H1 (cell line): ENCODE measurements at regions not wholly inside any gene's neighbourhood (a gene's known extent, or its start where the extent isn't known, plus 50 kb on each side); places are given as distances from the start of the nearest gene placed in this dataset.
"Not testable (repeated sequence)": the region's sequence is repeated elsewhere in the genome, so short reads cannot be mapped to it uniquely, and the experiment has no call there.

Source experiments
- CTCF ChIA-PET: fragments of 300-600 bp; sonication (Branson Sonifier 250); formaldehyde crosslinking; loops from one replicate; lab custom pipeline; 2021; ENCODE audit not compliant: partially characterized antibody; lab: Charles Lee
- POLR2A ChIA-PET: fragments of 300-600 bp; sonication (Branson Sonifier 250); formaldehyde crosslinking; loops from one replicate; lab custom pipeline; 2021; ENCODE audit warnings: inconsistent platforms; ENCODE audit not compliant: partially characterized antibody; lab: Charles Lee
- DNase-seq, 2 experiments: peaks; one replicate each; pipeline versions ENCODE4 v3.0.0 to v3.0.0-alpha.2; 2010 to 2022; ENCODE audit warnings: low spot score in 2 of 2, low read depth in 1 of 2, mixed read lengths in 1 of 2
- FAIRE-seq: peaks from 2 replicates; lab custom pipeline; 2011; peaks lifted over from hg19 to GRCh38; lab: Jason Lieb, UNC
- H2AFZ ChIP-seq: 2 replicates; pipeline ENCODE4 v1.8.1; 2012; ENCODE audit warnings: low read length, inconsistent platforms
- H2AK5ac ChIP-seq: 2 replicates; pipeline ENCODE4 v1.6.1; 2013; ENCODE audit warnings: low read depth, low read length
- H2BK120ac ChIP-seq: replicated peaks from 2 replicates; pipeline ENCODE3; 2013; ENCODE audit warnings: low read depth, low read length, inconsistent platforms
- H2BK12ac ChIP-seq: 2 replicates; pipeline ENCODE4 v1.6.1; 2013; ENCODE audit warnings: low read depth, low read length
- H2BK15ac ChIP-seq: 2 replicates; pipeline ENCODE4 v1.6.1; 2013; ENCODE audit warnings: low read length
- H2BK20ac ChIP-seq: 2 replicates; pipeline ENCODE4 v1.6.1; 2013; ENCODE audit warnings: low read length
- H2BK5ac ChIP-seq: 2 replicates; pipeline ENCODE4 v1.6.1; 2013; ENCODE audit warnings: low read depth, low read length
- H3K14ac ChIP-seq: 2 replicates; pipeline ENCODE4 v1.6.1; 2013; ENCODE audit warnings: inconsistent platforms; ENCODE audit not compliant: insufficient read length
- H3K18ac ChIP-seq: 2 replicates; pipeline ENCODE4 v1.6.1; 2013; ENCODE audit warnings: low read length; ENCODE audit errors: extremely low read depth
- H3K23ac ChIP-seq: 2 replicates; pipeline ENCODE4 v1.6.1; 2013; ENCODE audit warnings: inconsistent platforms; ENCODE audit not compliant: insufficient read length
- H3K23me2 ChIP-seq: 2 replicates; pipeline ENCODE4 v1.6.1; 2013; ENCODE audit warnings: low read depth, low read length
- H3K27ac ChIP-seq: 2 replicates; pipeline ENCODE4 v1.6.1; 2011; ENCODE audit warnings: low read depth, low read length, inconsistent platforms
- H3K27me3 ChIP-seq, 4 experiments: replicated peaks in 1 of 4; 1 replicate in 1 of 4; 2 replicates in 3 of 4; pipeline versions ENCODE4 v1.6.1 to v1.8.1; 2011 to 2013; ENCODE audit warnings: low read length in 3 of 4, mild to moderate bottlenecking in 3 of 4, inconsistent platforms in 2 of 4, mixed read lengths in 2 of 4, moderate library complexity in 1 of 4; ENCODE audit not compliant: control insufficient read depth in 3 of 4, insufficient read depth in 3 of 4; ENCODE audit errors: extremely low read depth in 1 of 4
- H3K36me3 ChIP-seq, 4 experiments: 2 replicates each; pipeline versions ENCODE4 v1.6.1 to v1.8.1; 2011 to 2013; ENCODE audit warnings: mild to moderate bottlenecking in 4 of 4, low read length in 3 of 4, moderate library complexity in 2 of 4, control low read depth in 1 of 4, inconsistent platforms in 1 of 4; ENCODE audit not compliant: insufficient read depth in 4 of 4, control insufficient read depth in 2 of 4
- H3K4ac ChIP-seq: replicated peaks from 2 replicates; pipeline ENCODE3; 2013; ENCODE audit warnings: low read length, low read depth, mixed read lengths, inconsistent platforms; ENCODE audit not compliant: insufficient read length
- H3K4me1 ChIP-seq, 4 experiments: replicated peaks in 1 of 4; 1 replicate in 1 of 4; 2 replicates in 3 of 4; pipeline versions ENCODE4 v1.6.1 to v1.8.1; 2011 to 2013; ENCODE audit warnings: low read length in 3 of 4, inconsistent platforms in 2 of 4, mixed read lengths in 1 of 4; ENCODE audit not compliant: insufficient read depth in 4 of 4, control insufficient read depth in 3 of 4
- H3K4me2 ChIP-seq, 2 experiments: 2 replicates each; pipeline versions ENCODE4 v1.6.1 to v1.8.1; 2011 to 2013; ENCODE audit warnings: low read depth in 2 of 2, low read length in 2 of 2, control low read depth in 1 of 2, inconsistent platforms in 1 of 2, mild to moderate bottlenecking in 1 of 2; ENCODE audit not compliant: insufficient read depth in 1 of 2
- H3K4me3 ChIP-seq, 4 experiments: fragments of 200-600, 300-600 bp in 1 of 4; sonication (generic), shearing (Covaris generic), sonication (Bioruptor Twin) in 1 of 4; 2 replicates each; pipeline versions ENCODE4 v1.5.1 to v1.8.1; 2011 to 2016; ENCODE audit warnings: low read length in 4 of 4, low read depth in 3 of 4, control low read depth in 2 of 4, inconsistent platforms in 2 of 4, mild to moderate bottlenecking in 2 of 4, mixed read lengths in 1 of 4, moderate library complexity in 1 of 4; ENCODE audit not compliant: insufficient read depth in 2 of 4; ENCODE audit errors: extremely low read depth in 1 of 4
- H3K56ac ChIP-seq: replicated peaks from 2 replicates; pipeline ENCODE3; 2013; ENCODE audit warnings: low read depth, mild to moderate bottlenecking, mixed read lengths, low read length, inconsistent platforms; ENCODE audit not compliant: insufficient read length
- H3K79me1 ChIP-seq: 2 replicates; pipeline ENCODE4 v1.6.1; 2013; ENCODE audit warnings: low read depth, low read length, control low read depth
- H3K79me2 ChIP-seq, 2 experiments: 2 replicates each; pipeline versions ENCODE4 v1.6.1 to v1.8.1; 2012 to 2013; ENCODE audit warnings: low read length in 2 of 2, mild to moderate bottlenecking in 2 of 2, inconsistent platforms in 1 of 2; ENCODE audit not compliant: insufficient read depth in 2 of 2, control insufficient read depth in 1 of 2
- H3K9ac ChIP-seq, 4 experiments: replicated peaks in 1 of 4; 1 replicate in 1 of 4; 2 replicates in 3 of 4; pipeline versions ENCODE4 v1.6.1 to v1.8.1; 2011 to 2013; ENCODE audit warnings: low read depth in 3 of 4, low read length in 3 of 4, control low read depth in 2 of 4, mild to moderate bottlenecking in 2 of 4, moderate library complexity in 2 of 4, inconsistent platforms in 1 of 4; ENCODE audit errors: extremely low read depth in 1 of 4
- H3K9me3 ChIP-seq, 2 experiments: 2 replicates each; pipeline versions ENCODE4 v1.6.1 to v1.8.1; 2012 to 2013; ENCODE audit warnings: mild to moderate bottlenecking in 2 of 2, moderate library complexity in 2 of 2, control low read depth in 1 of 2, inconsistent platforms in 1 of 2, low read depth in 1 of 2, low read length in 1 of 2, mixed read lengths in 1 of 2; ENCODE audit not compliant: insufficient read depth in 2 of 2
- H4K20me1 ChIP-seq, 2 experiments: replicated peaks in 1 of 2; 2 replicates each; pipeline versions ENCODE3 to v1.8.1; 2011 to 2013; ENCODE audit warnings: inconsistent platforms in 2 of 2, low read length in 2 of 2, mild to moderate bottlenecking in 1 of 2; ENCODE audit not compliant: insufficient read depth in 2 of 2, control insufficient read depth in 1 of 2
- H4K5ac ChIP-seq: 2 replicates; pipeline ENCODE4 v1.6.1; 2013; ENCODE audit warnings: low read length, low read depth, mixed read lengths, inconsistent platforms; ENCODE audit not compliant: insufficient read length
- H4K8ac ChIP-seq: 2 replicates; pipeline ENCODE4 v1.8.0; 2013; ENCODE audit warnings: mild to moderate bottlenecking, moderate library complexity, low read length, inconsistent platforms; ENCODE audit not compliant: insufficient read depth; ENCODE audit errors: extremely low read depth
- H4K91ac ChIP-seq: replicated peaks from 2 replicates; pipeline ENCODE3; 2013; ENCODE audit warnings: low read length, mixed read lengths, inconsistent platforms; ENCODE audit not compliant: insufficient read length
- WGBS, 2 experiments: shearing (Covaris generic) in 1 of 2; methylation state at CpG; one replicate each; pipeline versions ENCODE4 v1.1.6 to v1.1.7; 2013 to 2015; ENCODE audit warnings: low lambda C conversion rate in 2 of 2, mixed read lengths in 2 of 2, inconsistent platforms in 1 of 2, low coverage in 1 of 2, missing lambda C conversion rate in 1 of 2; ENCODE audit not compliant: insufficient replicate concordance in 2 of 2, insufficient coverage in 1 of 2, insufficient read length in 1 of 2; ENCODE audit errors: extremely low coverage in 1 of 2, missing lambda C conversion rate in 1 of 2; 5-methylcytosine and 5-hydroxymethylcytosine counted together

GRCh38 chr13:59407251-59407650 is 756.5 kb downstream of the DIAPH3 start:
- H3K14ac ChIP-seq, H3K4me2 ChIP-seq, H3K27ac ChIP-seq, POLR2A ChIA-PET, H3K79me2 ChIP-seq, H3K27me3 ChIP-seq, H2AFZ ChIP-seq, H3K23me2 ChIP-seq, H3K4ac ChIP-seq, H4K20me1 ChIP-seq, H3K4me3 ChIP-seq, H3K9ac ChIP-seq, DNase-seq, H2BK20ac ChIP-seq, H3K18ac ChIP-seq, H2BK5ac ChIP-seq, H4K8ac ChIP-seq, H3K56ac ChIP-seq, H4K5ac ChIP-seq, H3K79me1 ChIP-seq, H3K23ac ChIP-seq, H2BK15ac ChIP-seq, H4K91ac ChIP-seq, H2AK5ac ChIP-seq, H2BK120ac ChIP-seq, FAIRE-seq, H2BK12ac ChIP-seq: not testable (repeated sequence)
- Histone ChIP-seq H3K4me1 (peaks cover 0 to 23% (median 16%) of the 10 kb centered on the region in 4 experiments; a peak in 5 of 7 replicates), H3K36me3 (peaks cover 0 to 10% (median 2%) of the 10 kb centered on the region in 4 experiments; a peak in 2 of 8 replicates), H3K9me3 (peaks cover 15 to 17% of the 10 kb centered on the region in 2 experiments; a peak in 3 of 4 replicates)
- CTCF ChIA-PET = interaction anchor here (1.3 kb wide), 1 partner anchor 15 kb away, joined by 6 read pairs; no protein-coding TSS in a partner anchor
- WGBS, 2 experiments = 97% methylated on average over 2 of the region's 2 CpGs; no CpG with 5 or more reads in 1 of the 2 experiments
